NCI-H2227 (cell line): ENCODE measurements at regions not wholly inside any gene's neighbourhood (a gene's known extent, or its start where the extent isn't known, plus 50 kb on each side); places are given as distances from the start of the nearest gene placed in this dataset.

Source experiments
- DNase-seq: peaks from one replicate; lab custom pipeline; 2025; ENCODE audit not compliant: unreplicated experiment; lab: John Stamatoyannopoulos, UW

- no peak for DNase-seq
Observed at GRCh38 chr7:18235819-18236218, 208.2 kb upstream of the PRPS1L1 start.

GRCh38 chr7:18239212-18239611, 211.6 kb upstream of the PRPS1L1 start:
- DNase-seq, result no peak

GRCh38 chr7:18241543-18242231, 214.0 kb upstream of the PRPS1L1 start:
- DNase-seq, result no peak

GRCh38 chr7:18243731-18244130, 216.1 kb upstream of the PRPS1L1 start:
- no peak for DNase-seq

- DNase-seq, result no peak
Observed at GRCh38 chr7:18250133-18250532, 222.5 kb upstream of the PRPS1L1 start.

GRCh38 chr7:18257711-18258110, 230.1 kb upstream of the PRPS1L1 start:
- DNase-seq, result no peak

GRCh38 chr7:18262058-18262457, 233.5 kb upstream of the HDAC9 start:
- no peak for DNase-seq

GRCh38 chr7:18265611-18266281, 229.8 kb upstream of the HDAC9 start:
- no peak for DNase-seq

- DNase-seq, result no peak
Observed at GRCh38 chr7:18268571-18268970, 227.0 kb upstream of the HDAC9 start.

- DNase-seq, result no peak
Observed at GRCh38 chr7:18276380-18276779, 219.2 kb upstream of the HDAC9 start.

- no peak for DNase-seq
Observed at GRCh38 chr7:18278316-18278715, 217.2 kb upstream of the HDAC9 start.

GRCh38 chr7:18283045-18283444, 212.5 kb upstream of the HDAC9 start:
- DNase-seq, result no peak

GRCh38 chr7:18287482-18287881, 208.1 kb upstream of the HDAC9 start:
- DNase-seq, result no peak

- no peak for DNase-seq
Observed at GRCh38 chr7:18288322-18289037, 207.1 kb upstream of the HDAC9 start.

GRCh38 chr7:18289788-18290187, 205.8 kb upstream of the HDAC9 start:
- DNase-seq, result no peak

GRCh38 chr7:18290223-18290622, 205.3 kb upstream of the HDAC9 start:
- DNase-seq, result no peak

GRCh38 chr7:18290865-18291264, 204.7 kb upstream of the HDAC9 start:
- DNase-seq, result no peak

- DNase-seq, result no peak
Observed at GRCh38 chr7:18292584-18292983, 203.0 kb upstream of the HDAC9 start.

GRCh38 chr7:18293759-18294158, 201.8 kb upstream of the HDAC9 start:
- no peak for DNase-seq

- no peak for DNase-seq
Observed at GRCh38 chr7:18294411-18294810, 201.1 kb upstream of the HDAC9 start.

- no peak for DNase-seq
Observed at GRCh38 chr7:18295781-18296423, 199.6 kb upstream of the HDAC9 start.

GRCh38 chr7:18302097-18302496, 193.5 kb upstream of the HDAC9 start:
- no peak for DNase-seq
